Nephron progenitor cell (in vitro differentiated cells): ENCODE measurements at regions not wholly inside any gene's neighbourhood (a gene's known extent, or its start where the extent isn't known, plus 50 kb on each side); places are given as distances from the start of the nearest gene placed in this dataset.

Experiments
- DNase-seq: peaks from one replicate; pipeline ENCODE4 v3.0.0; 2021
- H3K27ac Mint-ChIP-seq: 2 replicates; pipeline ENCODE4 v1.8.0; 2021; ENCODE audit warnings: mild to moderate bottlenecking, moderate library complexity, mixed read lengths
- H3K27me3 Mint-ChIP-seq: 2 replicates; pipeline ENCODE4 v1.8.0; 2021; ENCODE audit warnings: mild to moderate bottlenecking, low read depth, mixed read lengths; ENCODE audit not compliant: poor library complexity
- H3K36me3 Mint-ChIP-seq: 2 replicates; pipeline ENCODE4 v1.8.0; 2021; ENCODE audit warnings: low read depth, mixed read lengths
- H3K4me1 Mint-ChIP-seq: 2 replicates; pipeline ENCODE4 v1.8.0; 2021; ENCODE audit warnings: mixed read lengths
- H3K4me3 Mint-ChIP-seq: 2 replicates; pipeline ENCODE4 v1.8.0; 2021; ENCODE audit warnings: mild to moderate bottlenecking, moderate library complexity, mixed read lengths
- H3K9me3 Mint-ChIP-seq: 2 replicates; pipeline ENCODE4 v1.8.0; 2021; ENCODE audit warnings: mild to moderate bottlenecking, moderate library complexity, mixed read lengths
- TF ChIP-seq, protein P1 (sequence below): fragments of 200-600 bp; sonication (generic); IDR thresholded peaks from 2 replicates; pipeline ENCODE4 v1.5.0; 2021; ENCODE audit warnings: antibody characterized with exemption

DNA sequence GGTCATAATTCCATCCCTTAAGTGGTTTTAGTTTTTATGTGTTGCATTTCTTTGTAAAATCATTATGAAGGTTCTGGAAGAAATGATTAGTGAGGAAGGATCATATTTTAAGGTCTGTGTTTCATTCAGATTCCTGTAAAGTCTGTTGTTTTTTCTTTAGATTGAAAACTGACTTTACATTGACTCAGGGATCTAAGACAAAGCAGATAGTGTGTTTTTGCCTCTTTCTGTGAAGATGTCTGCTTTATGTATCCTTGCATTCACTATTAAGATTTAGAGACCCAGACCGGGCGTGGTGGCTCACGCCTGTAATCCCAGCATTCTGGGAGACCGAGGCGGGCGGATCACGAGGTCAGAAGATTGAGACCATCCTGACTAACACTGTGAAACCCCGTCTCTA is 225.7 kb downstream of the SAMD5 start:
- H3K4me1 Mint-ChIP-seq: no peaks in the 10 kb centered on the region
- no peaks in the 10 kb centered on the region for H3K36me3 Mint-ChIP-seq
- no peak overlapping the region for H3K27ac Mint-ChIP-seq
- H3K27me3 Mint-ChIP-seq: no peaks in the 10 kb centered on the region
- no peak for DNase-seq
- no peak overlapping the region for H3K4me3 Mint-ChIP-seq
- H3K9me3 Mint-ChIP-seq: no peaks in the 10 kb centered on the region
- TF ChIP-seq, protein P1, sequence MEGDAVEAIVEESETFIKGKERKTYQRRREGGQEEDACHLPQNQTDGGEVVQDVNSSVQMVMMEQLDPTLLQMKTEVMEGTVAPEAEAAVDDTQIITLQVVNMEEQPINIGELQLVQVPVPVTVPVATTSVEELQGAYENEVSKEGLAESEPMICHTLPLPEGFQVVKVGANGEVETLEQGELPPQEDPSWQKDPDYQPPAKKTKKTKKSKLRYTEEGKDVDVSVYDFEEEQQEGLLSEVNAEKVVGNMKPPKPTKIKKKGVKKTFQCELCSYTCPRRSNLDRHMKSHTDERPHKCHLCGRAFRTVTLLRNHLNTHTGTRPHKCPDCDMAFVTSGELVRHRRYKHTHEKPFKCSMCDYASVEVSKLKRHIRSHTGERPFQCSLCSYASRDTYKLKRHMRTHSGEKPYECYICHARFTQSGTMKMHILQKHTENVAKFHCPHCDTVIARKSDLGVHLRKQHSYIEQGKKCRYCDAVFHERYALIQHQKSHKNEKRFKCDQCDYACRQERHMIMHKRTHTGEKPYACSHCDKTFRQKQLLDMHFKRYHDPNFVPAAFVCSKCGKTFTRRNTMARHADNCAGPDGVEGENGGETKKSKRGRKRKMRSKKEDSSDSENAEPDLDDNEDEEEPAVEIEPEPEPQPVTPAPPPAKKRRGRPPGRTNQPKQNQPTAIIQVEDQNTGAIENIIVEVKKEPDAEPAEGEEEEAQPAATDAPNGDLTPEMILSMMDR: no peak

DNA sequence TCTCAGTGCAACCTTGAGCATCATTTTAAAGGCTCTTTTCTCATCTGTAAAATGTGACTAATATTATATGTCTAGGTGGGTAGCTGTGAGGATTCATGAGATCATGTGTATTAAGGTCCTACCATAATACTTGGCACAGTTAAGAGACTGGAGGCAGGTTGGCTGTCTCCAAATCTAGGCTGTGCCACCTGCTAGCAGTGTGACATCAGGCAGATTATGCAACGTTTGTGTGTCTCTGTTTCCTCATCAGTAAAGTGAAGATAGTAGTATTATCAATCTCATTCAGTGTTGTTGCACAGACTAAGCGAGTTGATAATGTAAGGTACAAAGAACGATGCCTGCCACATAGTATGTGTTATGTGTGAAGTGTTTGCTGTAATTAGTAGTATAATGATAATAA is 227.4 kb downstream of the SAMD5 start:
- Mint-ChIP-seq H3K4me1 (no peaks in the 10 kb centered on the region), H3K9me3 (no peaks in the 10 kb centered on the region), H3K27me3 (no peaks in the 10 kb centered on the region), H3K36me3 (no peaks in the 10 kb centered on the region), H3K4me3 (no peak overlapping the region), H3K27ac (no peak overlapping the region)
- no peak for DNase-seq
- TF ChIP-seq, protein P1: no peak

DNA sequence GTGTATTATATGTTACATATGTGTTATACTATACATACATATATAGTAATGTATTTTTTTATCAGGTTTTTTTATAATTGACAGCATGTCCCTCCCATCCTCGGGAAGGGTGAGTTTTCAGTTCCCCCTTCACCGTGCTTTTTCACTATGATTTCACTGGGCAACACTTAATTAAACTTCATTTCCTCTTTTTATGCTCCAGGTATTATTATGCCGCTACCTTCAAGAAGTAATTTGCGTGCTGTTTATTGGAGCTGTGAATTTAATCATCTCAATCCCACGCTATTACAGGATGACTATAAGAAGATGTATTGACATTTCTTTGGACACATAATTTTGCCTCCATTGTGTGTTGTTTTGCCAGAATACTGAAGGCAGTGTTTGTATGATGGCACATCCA is 228.6 kb downstream of the SAMD5 start:
- no peaks in the 10 kb centered on the region for H3K27me3 Mint-ChIP-seq
- H3K4me1 Mint-ChIP-seq: no peaks in the 10 kb centered on the region
- TF ChIP-seq, protein P1: no peak
- DNase-seq: no peak
- H3K4me3 Mint-ChIP-seq: no peak overlapping the region
- no peak overlapping the region for H3K27ac Mint-ChIP-seq
- H3K9me3 Mint-ChIP-seq: no peaks in the 10 kb centered on the region
- no peaks in the 10 kb centered on the region for H3K36me3 Mint-ChIP-seq

DNA sequence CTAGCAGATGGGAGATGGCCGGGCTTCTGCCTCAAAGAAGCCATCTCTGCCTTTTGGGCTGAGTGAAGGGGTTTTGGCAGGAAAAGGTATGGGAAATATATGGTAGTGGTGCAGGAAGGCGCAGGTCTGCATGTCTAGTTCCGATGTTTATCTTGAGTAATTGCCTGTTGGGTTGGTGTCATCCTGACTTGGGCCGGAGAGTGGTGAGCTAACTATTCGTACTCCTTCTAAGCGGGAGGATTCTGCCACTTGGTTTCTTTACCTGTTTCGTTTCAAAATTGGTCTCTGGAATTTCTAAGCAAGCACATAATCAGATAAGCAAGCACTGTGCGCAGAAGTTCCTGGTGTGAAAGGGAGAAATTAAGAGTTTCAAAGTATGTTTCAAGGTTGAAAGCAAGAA is 229.6 kb downstream of the SAMD5 start:
- no peaks in the 10 kb centered on the region for H3K9me3 Mint-ChIP-seq
- H3K4me1 Mint-ChIP-seq: no peaks in the 10 kb centered on the region
- no peaks in the 10 kb centered on the region for H3K36me3 Mint-ChIP-seq
- no peaks in the 10 kb centered on the region for H3K27me3 Mint-ChIP-seq
- TF ChIP-seq, protein P1: no peak
- H3K27ac Mint-ChIP-seq: no peak overlapping the region
- no peak for DNase-seq
- H3K4me3 Mint-ChIP-seq: no peak overlapping the region

DNA sequence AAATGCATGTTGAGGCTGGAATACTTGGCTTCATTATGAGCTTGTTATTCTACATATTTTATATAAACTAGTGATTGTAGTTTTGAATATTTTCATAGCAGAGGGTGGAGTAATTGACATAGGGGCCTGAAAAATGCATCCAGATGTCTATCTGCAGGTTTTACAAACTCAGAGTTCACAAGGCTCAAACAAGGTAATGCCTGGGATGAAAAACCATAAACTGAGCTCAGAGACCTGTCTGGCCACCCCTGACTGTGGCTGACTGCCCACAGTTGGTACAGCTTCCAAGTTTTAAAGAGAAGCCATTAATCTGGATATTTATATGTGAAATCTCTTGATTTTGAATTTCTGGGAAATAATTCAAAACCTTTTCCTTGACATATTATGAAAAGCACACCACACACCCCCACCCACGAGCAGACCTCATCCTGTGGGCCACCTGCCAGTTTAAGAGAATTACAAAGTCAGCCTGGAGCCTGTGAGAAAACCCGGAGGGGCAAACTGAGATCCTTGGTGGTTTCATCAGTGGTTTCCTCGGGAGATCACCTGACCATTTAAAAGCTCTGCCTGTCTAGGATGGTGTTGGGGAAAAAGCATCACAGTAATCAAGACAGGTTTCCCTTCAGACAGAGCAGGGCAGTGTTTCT is 230.1 kb downstream of the SAMD5 start:
- H3K27me3 Mint-ChIP-seq: no peaks in the 10 kb centered on the region
- H3K4me3 Mint-ChIP-seq: no peak overlapping the region
- H3K27ac Mint-ChIP-seq: no peak overlapping the region
- TF ChIP-seq, protein P1: no peak
- H3K9me3 Mint-ChIP-seq: no peaks in the 10 kb centered on the region
- no peak for DNase-seq
- no peaks in the 10 kb centered on the region for H3K36me3 Mint-ChIP-seq
- H3K4me1 Mint-ChIP-seq: no peaks in the 10 kb centered on the region

DNA sequence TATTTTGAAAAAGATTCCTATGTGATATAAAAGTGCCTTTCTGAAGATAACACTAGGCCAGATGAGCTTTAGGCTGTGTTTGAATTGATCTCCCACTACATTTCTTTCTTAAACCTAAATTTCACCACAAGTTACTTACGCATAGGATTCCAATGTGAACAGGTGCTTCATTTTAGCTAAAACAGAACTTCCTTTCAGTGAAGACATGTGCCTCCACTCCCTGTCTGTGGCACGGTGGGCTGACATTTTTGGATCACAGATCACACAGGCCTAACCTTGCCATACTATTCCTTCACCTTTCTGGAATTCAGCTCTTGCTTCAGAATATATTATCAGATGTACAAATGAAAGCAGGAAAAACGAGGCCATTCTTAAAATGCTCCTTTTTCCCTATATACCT is 231.8 kb downstream of the SAMD5 start:
- no peak for DNase-seq
- Mint-ChIP-seq H3K4me3 (no peak overlapping the region), H3K36me3 (no peaks in the 10 kb centered on the region), H3K27me3 (no peaks in the 10 kb centered on the region), H3K4me1 (no peaks in the 10 kb centered on the region), H3K27ac (no peak overlapping the region), H3K9me3 (no peaks in the 10 kb centered on the region)
- TF ChIP-seq, protein P1: no peak
